ENCODE measurements at regions not wholly inside any gene's neighbourhood (a gene's known extent, or its start where the extent isn't known, plus 50 kb on each side); places are given as distances from the start of the nearest gene placed in this dataset.

DNA sequence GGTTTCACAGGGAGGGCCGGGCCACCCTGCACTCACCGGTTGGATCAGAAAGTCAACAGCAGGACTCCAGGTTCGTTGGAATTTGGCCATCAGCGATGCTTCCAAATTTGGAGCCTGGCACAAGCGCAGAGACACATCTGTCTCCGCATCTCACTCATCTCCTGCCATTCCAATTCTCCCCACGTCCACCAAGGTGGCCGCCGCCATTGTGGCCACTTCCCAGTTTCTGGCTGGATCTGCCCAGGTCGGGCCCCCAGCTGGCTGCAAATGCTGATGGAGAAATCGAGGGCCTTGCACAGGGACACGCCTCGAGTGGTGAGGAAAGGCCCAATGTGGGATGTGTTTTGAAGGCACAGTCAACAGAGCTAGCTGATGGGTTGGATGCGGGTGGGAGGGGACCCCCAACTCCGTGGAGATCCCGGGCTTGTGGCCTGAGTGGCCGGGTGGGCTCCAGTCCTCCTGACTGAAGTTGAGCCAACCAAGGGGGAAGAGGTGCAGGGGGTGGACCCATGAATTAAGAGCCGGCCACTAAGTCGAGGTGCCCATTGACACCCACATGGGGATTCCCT lies 102.7 kb downstream of the CRYAA start:
- DNase-seq: no peak

DNA sequence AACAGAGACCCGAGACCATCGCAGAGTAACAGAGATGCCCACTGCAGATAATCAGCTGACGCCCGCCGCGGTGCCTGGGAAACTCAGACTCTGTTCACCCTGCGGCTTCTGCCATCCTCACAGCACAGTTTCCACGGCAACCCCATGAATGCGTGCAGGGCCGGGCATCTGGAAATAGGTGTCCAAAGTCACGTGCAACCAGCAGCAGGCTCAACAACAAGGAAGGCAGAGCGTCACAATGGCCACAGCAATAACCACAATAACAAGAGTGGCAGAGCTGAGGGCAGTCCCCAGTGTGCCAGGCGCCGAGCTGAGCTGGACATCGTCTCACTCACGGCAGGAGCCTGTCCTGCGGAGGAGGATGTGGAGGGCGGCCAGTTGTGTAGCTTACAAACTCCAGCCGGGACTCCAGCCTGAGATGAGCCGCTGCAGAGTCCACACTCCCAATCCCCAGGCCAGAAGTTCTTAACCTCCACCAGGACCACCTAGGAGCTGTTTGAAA lies 102.0 kb downstream of the CRYAA start:
- no peak for DNase-seq

DNA sequence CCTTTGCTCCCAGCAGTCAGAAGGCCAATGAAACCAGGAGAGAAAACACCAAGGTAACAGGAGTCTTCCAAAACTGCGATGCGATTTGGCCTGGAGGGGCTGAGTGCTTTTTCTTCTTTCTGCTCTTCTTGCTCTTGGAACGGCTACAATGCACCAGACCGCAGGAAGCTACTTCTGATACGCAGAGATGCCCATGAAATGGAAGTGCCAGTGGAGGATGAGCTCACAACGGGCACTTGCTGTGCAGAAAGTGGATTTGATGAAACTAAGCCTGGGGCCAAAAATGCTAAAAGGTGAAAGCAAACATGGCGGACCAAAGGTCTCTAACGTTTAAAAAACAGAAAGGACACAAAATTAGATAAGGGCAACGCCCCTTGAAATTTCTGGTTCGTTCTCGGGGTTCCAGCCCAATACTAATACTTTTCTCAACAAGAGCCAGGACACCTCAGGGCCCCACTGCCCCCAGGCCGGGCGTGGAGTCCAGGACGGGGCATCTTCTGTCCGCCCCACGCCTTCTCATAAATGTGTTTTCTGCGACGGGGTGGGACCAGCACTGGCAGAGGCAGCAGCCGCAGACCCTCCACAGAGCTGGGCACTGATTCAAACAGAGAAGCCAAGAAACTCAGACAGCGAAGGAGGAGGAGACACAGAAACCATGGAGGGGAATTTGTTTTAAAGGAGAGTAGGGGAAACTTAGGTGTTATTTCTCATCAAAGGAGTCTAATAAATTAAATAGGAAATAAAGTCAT lies 101.3 kb downstream of the CRYAA start:
- DNase-seq: no peak

DNA sequence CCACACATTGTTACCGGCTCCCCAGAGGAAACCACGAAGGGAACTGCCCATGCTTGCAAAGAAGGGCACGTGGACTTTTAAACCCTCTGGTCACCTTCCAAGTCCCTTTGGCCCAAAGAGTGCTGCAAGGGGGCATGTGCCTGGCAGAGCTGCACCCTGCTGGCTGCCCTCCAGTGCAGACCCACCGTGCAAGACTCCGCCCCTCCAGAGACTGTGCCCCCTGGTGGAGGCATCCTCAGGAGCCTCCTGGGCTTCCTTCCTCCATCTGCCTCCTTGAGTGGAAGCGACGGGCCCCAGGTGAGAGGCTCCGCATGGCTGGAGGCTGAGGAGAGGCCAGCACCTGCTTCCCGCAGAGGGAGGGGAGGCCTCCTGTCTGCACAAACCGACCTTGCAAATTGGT lies 100.6 kb downstream of the CRYAA start:
- no peak for DNase-seq

DNA sequence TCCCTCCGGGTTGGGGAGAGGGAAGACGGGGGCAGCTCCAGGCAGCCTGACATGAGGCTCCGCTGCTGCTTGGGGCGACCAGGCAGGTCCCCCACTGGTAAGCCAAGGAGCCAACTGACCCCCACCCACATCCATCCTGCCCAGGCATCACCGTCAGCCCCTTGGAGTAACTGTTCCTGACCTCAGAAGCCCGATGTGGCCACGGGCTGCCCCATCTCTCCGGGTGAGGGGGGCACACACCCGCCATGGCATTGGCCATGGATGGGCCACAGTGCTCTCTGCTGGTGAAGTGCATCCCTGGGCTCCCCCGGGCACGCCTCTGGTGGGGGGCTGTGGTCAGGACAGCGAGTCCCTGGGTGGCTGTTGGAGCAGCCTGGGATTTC lies 100.0 kb downstream of the CRYAA start:
- no peak for DNase-seq

DNA sequence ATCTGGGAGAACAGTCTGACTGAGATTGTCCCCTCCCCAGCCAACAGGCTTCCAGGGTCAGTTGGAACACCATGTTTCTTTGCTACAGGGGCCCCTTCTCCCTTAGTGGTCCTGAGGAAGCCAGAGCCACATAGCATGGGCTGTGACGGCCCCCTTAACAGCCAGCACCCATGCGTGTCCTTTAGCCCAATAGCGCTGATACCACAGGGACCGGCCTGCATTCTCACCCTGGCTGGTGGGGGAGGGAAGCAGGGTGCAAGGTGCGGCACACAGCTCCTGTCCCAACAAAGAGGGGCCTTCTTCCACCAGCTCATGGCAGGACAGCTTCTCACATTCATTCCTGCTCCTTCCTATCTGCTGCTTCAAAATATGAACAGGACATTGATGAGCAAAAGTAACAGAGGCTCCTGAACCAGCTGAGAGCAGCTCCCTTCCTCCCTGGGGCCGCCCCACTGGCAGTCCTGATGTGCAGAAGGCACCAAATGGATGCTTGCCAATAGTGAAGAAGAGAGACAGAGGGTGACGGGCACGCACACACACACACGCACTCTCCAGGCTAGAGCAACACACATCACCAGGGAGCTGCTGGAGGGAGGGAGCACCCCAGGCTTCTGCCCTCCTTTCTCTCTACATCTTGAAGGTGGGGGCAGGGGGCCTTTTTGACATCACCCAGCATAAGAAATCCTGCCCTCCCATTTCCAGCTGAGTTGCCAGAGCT lies 99.4 kb downstream of the CRYAA start:
- no peak for DNase-seq

DNA sequence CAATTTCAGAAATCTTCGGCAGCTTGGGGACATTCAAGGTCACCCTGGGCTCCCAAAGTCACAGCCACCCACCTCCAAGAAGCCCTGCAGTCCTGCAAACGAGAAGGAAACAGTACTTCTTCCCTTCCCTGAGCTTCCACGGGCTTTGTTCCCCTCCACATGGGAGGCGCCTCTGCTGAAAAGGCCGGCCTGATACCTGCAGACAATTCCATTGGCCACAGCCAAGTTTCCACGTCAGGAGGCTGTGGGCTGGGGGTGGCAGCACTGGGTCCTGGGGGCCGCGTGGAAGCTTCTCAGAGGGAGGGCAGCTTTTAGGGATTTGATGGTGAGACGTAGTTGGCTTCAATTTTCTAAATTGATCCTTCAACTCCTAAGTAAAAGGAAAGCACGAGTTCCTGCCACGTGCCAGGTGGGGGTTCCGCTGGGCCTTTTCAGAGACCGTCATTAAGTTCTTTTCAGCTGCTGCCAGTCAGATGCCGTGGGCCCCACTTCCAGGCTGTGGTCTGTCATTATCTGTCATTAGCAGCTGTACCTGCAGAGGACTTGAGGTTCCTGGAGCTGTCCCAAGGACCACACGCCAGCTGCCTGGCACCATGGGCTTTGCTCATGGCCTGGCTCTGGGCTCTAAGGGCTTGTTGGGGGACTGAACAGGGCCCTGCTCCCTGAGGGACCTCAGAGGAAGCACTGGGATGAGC lies 98.7 kb downstream of the CRYAA start:
- no peak for DNase-seq

DNA sequence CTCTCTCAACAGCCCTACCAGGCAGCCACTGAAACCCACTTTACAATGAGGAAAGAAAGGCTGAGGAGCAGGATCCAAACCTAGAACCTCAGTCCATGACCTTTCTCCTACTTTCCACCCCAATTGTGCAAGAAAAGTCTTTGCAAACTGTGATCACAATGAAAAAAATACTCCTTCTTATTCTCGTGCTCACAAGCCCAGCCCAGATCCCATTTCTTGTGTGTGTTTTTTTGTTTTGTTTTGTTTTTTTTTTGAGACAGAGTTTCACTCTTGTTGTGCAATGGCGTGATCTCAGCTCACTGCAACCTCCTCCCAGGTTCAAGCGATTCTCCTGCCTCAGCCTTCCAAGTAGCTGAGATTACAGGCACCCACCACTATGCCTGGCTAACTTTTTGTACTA lies 97.7 kb downstream of the CRYAA start:
- no peak for DNase-seq

DNA sequence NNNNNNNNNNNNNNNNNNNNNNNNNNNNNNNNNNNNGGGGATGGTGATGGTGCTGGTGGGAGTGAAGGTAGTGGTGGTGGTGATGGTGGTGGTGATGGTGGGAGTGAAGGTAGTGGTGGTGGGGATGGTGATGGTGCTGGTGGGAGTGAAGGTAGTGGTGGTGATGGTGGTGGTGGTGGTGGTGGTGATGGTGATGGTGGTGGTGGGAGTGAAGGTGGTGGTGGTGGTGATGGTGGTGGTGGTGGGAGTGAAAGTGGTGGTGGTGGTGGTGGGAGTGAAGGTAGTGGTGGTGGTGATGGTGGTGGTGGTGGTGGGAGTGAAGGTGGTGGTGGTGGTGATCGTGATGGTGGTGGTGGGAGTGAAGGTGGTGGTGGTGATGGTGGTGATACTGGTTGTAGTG lies 93.6 kb downstream of the CRYAA start:
- DNase-seq: no peak
